HG02885 (cell line): ENCODE measurements at regions not wholly inside any gene's neighbourhood (a gene's known extent, or its start where the extent isn't known, plus 50 kb on each side); places are given as distances from the start of the nearest gene placed in this dataset.
"Not testable (repeated sequence)": the region's sequence is repeated elsewhere in the genome, so short reads cannot be mapped to it uniquely, and the experiment has no call there.

Experiments
- ATAC-seq: cut with Tn5 transposase; IDR thresholded peaks from one replicate; pipeline ENCODE4 v1.9.1; 2021; ENCODE audit warnings: mild to moderate bottlenecking; ENCODE audit not compliant: unreplicated experiment, poor library complexity

DNA sequence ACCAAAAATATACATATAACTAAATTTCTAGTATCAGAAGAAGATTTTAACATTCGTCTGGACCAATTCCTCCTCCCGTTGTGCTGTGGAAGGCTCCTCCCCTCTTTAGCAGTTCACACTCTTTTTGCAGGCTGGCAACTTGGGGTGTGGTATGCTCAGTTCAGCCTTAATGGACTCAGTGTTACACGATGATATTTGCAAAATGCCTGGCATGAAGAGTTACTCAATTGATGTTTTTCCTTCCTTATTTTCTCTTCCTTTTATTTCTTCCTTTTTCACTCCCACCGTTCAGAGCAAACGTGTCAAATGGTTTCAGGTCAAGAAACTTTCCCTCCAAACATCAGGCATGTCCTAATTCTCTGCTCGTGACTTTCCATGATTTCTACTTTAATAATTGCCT lies 248.3 kb downstream of the PHF14 start:
- ATAC-seq = no peak

DNA sequence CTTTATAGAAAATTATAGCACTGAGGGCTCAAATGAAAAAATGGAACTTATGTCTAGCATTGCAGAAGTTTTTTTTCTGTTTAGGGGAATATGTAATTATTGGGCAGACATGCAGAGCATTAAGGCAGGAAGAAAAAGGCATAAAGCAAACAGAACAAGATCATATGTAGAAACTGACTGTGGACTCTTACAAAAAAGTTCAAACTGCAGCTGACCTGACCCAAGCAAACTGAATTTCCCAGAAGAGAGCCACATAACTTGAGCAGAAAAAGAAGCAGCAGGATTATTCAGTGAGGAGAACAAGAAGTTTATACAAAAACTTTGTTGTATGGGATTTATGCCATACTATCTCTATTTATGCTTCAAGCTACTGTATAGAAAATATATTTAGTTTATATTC lies 250.9 kb downstream of the PHF14 start:
- ATAC-seq = no peak

DNA sequence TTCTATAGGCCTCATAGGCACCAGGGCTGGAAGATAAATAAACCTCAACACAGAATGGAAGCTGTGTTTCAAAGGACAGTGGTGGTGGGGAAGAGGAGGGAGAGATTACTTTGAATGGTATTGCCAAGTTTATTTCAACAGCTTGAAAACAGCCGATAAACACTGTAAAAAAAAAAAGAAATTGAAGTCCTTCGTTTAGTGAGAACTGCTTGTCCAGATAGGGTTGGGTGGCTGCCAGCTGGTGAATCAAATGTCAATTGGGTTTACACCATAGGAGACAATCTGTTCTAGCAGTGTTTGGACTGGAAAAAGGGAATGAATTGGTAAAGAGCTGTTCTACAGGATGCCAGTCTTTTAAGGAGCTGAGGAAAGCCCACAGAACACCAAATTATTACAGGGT lies 254.8 kb downstream of the PHF14 start:
- no peak for ATAC-seq

DNA sequence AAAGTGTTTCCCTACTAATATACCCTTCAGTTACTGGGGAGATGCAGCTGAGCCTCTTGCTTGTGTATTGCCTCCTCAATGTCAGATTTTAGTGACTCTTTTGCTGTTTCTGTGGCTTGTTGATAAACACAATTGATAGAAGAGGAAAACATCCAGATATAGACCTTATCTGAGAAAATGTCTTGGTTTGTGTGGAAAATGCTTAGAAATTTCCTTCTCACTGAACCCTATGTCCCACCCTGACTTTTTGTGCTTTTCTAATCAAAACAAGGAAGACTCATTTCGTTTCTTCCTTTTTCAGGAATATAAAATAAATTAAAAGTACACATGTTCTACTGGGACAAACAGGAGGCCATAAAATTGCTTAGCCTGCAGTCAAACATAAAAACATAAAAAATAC lies 257.5 kb downstream of the PHF14 start:
- ATAC-seq = no peak

DNA sequence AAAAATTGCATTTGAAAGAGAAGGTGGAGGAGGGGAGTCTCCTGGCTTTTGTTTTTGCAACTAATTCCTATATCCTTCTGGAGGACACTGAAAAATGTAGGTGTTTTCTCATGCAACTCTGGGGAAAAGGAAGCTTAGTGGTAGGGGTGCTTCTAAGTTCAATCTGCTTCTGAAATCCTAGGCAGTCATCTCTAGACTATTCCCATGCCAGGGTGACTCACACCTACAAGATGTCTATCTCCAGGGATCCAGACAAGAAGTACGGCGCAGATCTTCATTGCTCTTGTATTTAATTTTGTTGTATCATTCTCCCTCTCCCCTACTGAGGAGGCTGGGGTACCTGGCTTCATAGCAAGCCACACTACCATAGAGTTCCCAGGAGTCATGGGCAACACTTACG lies 258.8 kb downstream of the PHF14 start:
- no peak for ATAC-seq

DNA sequence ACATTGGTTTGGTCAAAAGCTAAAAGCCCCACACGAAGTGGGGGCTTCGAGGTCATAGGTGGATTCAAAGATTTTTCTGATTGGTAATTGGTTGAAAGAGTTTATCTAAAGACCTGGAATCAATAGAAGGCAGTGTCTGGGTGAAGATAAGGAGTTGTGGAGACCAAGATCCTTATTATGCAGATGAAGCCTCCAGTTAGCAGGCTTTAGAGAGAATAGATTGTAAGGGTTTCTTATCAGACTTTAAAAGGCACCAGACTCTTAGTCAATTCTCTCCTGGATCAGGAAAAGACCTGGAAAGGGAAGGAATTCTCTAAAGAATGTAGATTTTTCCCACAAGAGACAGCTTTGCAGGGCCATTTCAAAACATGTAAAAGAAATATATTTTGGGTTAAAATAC lies 260.2 kb downstream of the PHF14 start:
- no peak for ATAC-seq

DNA sequence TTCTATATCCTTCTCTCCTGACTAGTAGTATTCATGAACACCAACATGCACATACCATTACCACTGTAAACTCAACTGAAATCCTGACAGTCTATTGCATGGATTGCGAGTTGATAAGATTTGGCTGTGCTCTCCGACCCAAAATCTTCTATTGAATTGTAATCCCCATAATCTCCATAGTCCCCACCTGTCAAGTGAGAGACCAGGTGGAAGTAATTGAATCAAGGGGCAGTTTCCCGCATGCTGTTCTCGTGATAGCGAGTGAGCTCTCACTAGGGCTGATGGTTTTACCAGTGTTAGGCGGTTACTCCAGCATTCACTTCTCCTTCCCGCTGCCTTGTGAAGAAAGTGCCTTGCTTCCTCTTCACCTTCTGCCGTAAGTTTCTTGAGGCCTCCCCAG lies 261.8 kb downstream of the PHF14 start:
- no peak for ATAC-seq

DNA sequence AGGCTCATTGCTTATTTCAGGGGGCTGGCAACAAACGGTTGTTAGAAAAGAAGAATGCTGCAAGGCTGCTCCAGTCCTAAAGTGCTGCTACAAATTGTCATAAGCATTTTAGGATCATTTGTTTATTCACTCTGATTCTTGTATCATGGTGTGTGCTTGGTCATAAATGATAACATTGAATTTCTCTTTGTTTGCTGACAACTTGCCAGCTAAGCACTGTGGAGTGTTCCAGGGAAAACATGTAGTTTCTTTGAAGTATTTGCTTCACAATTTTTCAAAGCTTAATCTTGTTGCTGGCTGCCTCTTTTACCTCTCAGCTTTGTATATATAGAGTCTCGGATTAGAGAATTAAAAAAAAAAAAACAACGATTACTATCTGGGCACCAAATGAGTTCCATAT lies 263.0 kb downstream of the PHF14 start:
- no peak for ATAC-seq

DNA sequence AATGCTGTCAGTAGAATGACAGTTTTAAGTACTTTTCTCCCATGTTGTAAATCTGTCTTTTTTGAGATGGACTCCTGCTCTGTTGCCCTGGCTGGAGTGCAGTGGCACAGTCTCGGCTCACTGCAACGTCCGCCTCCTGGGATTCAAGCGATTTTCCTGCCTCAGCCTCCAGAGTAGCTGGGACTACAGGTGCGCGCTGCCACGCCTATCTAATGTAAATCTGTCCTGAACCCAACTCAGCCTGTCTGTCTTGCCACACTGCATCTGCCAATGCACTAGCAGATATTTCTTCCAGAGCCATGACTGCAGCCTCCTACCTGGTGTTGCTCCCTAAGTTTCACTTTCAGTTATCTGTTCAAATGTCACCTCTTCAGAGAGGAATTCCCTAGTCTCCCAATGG lies 264.1 kb downstream of the PHF14 start:
- ATAC-seq = no peak

DNA sequence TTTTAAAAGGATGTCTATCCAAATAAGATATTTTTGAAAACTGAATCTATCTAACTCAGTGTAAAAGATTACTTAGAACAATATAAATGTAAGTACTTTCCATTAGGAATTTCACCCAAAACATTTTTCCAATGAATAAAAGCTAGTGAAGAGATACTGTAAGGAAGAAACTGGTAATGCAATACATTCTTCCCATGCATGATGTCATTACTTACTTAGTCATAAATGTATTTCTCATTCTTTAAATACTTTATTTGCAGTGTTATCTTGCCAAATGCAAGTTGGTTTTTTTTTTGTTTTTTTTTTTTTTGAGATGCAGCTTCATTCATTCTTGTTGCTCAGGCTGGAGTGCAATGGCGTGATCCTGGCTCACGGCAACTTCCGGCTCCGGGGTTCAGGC lies 265.6 kb downstream of the PHF14 start:
- ATAC-seq = no peak

DNA sequence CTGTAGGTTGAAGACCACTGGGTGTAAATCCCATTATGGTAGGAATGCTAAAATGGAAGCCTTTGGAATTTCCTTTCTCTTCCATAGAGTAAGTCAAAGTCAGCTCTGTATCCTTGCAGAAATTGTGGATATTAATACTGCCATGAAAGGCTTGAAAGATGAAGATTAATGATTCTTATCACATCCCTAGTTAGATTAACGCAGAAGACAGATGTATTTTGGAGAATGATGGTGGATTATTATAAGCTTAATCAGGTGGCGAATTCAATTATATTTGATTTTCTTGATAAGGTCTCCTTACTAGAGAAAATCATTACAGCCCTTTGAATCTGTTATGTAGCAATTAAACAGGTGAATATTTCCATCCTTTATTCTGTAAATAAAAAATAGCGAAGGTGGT lies 270.1 kb downstream of the PHF14 start:
- no peak for ATAC-seq

DNA sequence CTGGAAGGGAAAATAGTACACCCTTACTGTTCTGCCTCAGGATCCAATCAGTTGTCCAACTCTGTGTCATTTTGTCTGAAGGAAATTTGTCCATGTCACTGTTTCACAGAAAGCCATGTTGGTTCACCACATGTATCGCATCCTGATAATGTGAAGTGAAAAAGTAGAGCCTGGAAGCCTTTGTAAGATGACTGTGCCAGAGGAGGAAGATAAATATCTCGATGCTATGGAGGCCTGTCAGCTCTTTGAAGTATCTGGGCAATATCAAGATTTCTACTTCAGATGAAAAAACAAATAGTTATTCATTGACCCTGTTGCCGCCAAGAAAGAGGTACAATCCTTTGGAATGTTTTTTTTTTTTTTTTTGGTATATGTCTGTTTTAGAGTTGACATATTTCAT lies 270.5 kb downstream of the PHF14 start:
- no peak for ATAC-seq

DNA sequence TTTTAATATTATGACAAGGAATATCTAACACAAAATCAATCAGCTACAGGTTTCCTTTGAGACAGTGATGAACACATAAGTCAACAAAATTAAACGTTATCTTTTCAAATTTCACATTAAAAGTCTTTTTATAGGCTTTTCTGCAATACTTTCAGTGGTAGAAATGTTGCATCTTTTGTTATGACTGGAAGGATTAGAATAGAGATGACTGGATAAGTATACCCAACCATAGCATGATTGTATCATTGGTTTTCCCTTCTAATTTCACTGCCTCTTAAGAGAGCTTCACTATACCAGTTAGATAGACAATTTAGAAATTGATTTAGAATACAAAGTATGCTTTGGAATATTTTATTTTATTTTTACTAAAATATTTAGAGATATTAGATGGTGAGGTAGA lies 273.9 kb downstream of the PHF14 start:
- no peak for ATAC-seq

DNA sequence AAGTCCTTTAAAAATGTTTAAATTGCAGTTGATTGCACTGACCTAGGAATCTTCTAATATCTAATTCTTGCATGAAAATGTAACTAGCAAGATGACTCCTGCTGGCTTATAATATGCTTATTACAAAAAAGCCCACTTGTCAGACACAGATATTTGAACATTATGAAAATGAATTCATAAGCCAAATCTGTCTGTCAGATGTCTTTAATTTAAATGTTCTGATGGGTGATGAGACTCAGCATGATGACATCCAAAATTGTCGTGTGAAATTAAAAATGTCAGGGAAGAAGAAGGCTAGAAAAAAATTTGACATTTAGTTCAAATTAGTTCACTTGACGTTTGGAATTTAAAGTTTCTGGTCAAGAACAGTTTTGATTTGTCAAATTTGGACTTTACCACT lies 277.8 kb downstream of the PHF14 start:
- ATAC-seq = no peak

DNA sequence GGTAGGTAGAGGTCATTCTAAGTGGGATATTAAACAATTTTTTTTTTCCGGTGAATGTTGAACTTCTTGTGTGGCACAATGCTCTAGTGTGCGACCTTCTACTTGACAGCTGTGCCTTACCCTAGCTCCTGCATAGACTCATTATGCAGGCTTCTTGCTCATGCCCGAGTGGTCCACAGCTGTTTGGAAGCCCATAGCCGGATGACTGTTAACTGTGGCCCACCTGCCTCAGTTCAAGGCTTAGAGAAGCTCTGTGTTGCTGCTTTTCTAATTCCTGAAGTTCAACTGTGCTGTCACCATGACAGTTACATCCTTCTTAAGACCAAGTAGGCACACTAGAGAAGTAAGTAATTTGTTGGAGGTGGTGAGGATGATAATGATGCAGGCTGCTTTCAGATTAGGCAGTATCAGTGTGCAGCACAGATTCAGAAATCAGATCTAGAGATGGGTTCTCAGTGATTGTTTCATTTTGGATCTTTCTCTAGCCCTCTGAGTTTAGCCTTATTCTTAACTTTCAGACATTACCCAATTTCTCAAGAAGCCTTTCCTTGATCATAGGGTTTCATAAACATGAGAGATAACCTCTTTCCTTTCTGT lies 278.4 kb downstream of the PHF14 start:
- ATAC-seq = peak; percentile 38

DNA sequence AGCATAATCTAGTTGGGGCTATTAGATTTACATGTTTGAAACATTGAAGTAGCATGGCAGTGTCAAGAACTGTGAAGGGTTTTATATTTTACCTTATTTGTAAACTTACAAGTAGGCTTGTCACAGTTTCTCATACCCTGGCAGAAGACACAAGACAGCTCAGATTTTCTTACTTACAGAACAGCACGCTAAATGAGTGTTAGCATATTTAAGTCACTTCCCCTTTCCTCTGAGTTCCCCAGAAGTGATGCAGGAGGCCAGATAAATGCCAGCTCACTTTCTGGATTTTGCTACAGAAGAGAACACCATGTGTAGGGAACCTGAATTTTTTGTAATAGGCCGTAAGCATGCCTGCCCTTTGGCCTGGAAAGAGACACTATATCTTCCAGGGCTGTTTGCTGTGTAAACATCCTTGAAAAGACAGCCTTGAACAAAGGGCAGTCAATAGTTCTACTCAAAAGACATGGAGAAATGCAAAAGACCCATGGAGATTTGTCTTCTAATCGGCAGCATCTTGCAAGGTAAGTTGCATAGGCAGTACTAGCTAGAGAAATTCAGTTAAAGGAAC lies 279.1 kb downstream of the PHF14 start:
- ATAC-seq = peak; percentile 75

DNA sequence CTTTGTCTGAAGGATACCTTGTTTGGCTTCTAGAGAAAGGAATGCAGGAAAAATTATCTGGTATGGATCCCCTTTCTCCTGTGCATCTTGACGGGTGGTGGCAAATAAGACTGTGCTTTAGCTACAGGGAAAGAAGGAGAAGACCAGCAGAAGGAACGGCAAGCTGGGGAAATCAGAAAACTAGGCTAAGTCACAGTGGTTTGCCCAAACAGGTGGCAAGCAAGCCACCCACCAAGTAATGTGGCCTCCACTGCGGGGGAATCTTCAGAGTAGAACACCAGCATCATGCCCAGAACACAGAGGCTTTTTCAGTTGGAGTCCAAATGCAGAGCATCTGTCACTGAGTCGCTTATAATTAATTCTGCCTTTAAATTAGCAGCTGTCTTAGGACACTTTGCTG lies 282.8 kb downstream of the PHF14 start:
- ATAC-seq = no peak

DNA sequence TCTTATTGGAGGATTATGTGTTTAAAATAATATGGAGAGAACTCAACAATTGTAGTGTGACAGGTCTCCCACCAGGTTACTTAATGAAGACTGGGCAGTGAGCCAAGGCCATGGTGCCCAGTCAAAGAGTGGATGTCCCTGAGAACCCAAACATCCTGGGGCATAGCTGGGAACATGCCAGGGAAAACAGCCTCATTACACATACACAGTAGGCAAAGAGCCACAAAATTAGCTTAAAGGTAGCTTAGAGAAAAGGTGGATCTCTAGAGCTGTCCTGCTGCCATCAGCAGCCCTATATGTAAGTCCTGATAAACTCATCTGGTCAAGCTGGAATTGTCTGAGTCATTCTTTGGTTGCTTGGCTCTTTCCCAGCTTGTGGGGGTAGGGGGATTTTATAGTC lies 287.8 kb downstream of the PHF14 start:
- no peak for ATAC-seq

DNA sequence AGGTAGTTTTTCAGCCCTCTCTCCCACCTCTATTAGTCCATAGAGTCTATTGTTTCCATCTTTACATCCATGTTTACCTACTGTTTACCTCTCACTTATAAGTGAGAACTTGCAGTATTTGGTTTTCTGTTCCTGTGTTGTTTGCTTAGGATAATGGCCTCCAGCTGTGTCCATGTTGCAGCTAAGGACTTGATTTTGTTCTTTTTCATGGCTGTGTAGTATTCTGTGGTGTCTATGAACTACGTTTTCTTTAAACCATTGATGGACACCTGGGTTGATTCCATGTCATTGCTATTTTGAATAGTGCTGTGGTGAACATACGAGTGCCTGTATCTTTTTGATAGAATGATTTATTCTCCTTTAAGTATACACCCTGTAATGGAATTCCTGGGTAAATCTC lies 292.4 kb downstream of the PHF14 start:
- no peak for ATAC-seq

DNA sequence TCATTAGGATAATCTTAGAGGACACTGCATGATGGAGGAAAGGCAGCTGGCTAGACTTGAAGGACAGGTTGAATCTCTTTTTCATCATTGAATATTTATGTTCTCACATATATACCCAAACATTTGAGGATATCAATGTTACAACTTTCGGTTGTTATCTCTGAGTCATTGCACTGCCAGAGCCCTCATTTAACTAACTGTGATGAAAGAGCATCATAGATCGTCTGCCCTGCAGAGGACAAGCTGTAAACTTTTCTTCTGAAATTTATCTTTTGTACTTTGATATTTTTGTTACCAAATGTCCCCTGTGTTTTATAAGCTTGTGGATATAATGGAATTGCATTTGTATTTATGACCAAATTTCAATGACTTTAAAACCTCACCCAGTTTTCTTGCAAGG lies 298.7 kb downstream of the PHF14 start:
- ATAC-seq = no peak

DNA sequence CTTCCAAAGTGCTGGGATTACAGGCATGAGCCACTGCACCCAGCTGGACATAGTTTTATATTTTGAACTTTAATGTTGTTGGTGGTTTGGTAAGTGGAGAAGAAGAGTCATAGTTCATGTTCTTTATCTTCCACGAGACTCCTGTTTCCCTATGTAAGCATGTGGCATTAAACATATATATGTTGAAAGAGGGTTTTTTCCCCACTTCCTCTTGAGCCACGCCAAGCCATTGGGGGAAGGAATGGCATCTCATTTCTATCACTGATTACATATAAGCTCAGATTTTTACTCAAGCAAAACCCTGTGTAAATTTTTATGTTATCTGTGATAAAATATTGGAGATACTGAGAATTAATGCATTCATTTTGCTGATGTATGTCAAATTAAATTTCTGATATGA lies 300.4 kb downstream of the PHF14 start:
- no peak for ATAC-seq

DNA sequence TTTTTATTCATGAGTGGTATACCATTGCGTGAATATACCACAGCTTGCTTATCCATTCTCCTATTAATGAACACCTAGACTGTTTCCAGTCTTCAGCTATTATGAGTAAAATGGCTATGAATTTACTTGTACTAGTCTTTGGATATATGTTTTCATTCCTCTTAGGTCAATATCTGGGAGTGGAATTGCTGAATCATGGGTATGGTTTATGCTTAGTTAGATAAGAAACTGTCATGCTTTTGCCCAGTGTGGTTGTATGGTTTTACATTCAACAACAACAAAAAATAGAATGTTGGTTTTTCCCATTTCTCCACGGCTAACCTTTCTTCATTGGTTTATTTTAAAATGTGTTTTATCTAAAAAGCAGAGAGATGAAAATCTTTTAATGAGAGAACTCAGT lies 308.3 kb downstream of the PHF14 start:
- ATAC-seq = no peak

DNA sequence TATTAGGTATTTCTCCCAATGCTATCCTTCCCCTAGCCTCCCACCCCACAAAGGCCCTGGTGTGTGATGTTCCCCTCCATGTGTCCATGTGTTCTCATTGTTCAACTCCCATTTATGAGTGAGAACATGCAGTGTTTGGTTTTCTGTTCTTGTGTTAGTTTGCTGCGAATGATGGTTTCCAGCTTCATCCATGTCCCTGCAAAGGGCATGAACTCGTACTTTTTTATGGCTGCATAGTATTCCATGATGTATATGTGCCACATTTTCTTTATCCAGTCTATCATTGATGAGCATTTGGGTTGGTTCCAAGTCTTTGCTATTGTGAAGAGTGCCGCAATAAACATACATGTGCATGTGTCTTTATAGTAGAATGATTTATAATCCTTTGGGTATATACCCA lies 309.9 kb downstream of the PHF14 start:
- not testable (repeated sequence) for ATAC-seq
